Smooth muscle cell (in vitro differentiated cells): ENCODE measurements at regions not wholly inside any gene's neighbourhood (a gene's known extent, or its start where the extent isn't known, plus 50 kb on each side); places are given as distances from the start of the nearest gene placed in this dataset.

Experiments used
- DNase-seq: peaks from one replicate; lab custom pipeline; 2025; ENCODE audit not compliant: unreplicated experiment; lab: John Stamatoyannopoulos, UW
- H2AFZ ChIP-seq: fragments of 200-600 bp; sonication (generic); 2 replicates; pipeline ENCODE4 v1.6.0; 2016; ENCODE audit warnings: antibody characterized with exemption, low read depth, mild to moderate bottlenecking
- H3F3A ChIP-seq: fragments of 200-600 bp; sonication (generic); 2 replicates; pipeline ENCODE4 v1.6.0; 2017; ENCODE audit warnings: antibody characterized with exemption, low read depth
- H3K27ac ChIP-seq: fragments of 200-600 bp; sonication (generic); 2 replicates; pipeline ENCODE4 v1.5.1; 2016; ENCODE audit warnings: low read depth, mild to moderate bottlenecking
- H3K27me3 ChIP-seq: fragments of 200-600 bp; sonication (generic); 2 replicates; pipeline ENCODE4 v1.6.1; 2016; ENCODE audit warnings: low read depth, mild to moderate bottlenecking
- H3K36me3 ChIP-seq: fragments of 200-600 bp; sonication (generic); 2 replicates; pipeline ENCODE4 v1.5.1; 2016; ENCODE audit warnings: low read depth
- H3K4me1 ChIP-seq: fragments of 200-600 bp; sonication (generic); 2 replicates; pipeline ENCODE4 v1.5.1; 2016; ENCODE audit warnings: low read depth
- H3K4me2 ChIP-seq: fragments of 200-600 bp; sonication (generic); 2 replicates; pipeline ENCODE4 v1.6.0; 2016; ENCODE audit warnings: mild to moderate bottlenecking
- H3K4me3 ChIP-seq: fragments of 200-600 bp; sonication (generic); 2 replicates; pipeline ENCODE4 v1.5.1; 2016; ENCODE audit warnings: mild to moderate bottlenecking
- H3K79me2 ChIP-seq: fragments of 200-600 bp; sonication (generic); 2 replicates; pipeline ENCODE4 v1.6.0; 2016; ENCODE audit warnings: low read depth, mild to moderate bottlenecking
- H3K9ac ChIP-seq: fragments of 200-600 bp; sonication (generic); 2 replicates; pipeline ENCODE4 v1.6.0; 2016; ENCODE audit warnings: low read depth
- H3K9me3 ChIP-seq: fragments of 200-600 bp; sonication (generic); replicated peaks from 2 replicates; pipeline ENCODE4 v1.5.1; 2016; ENCODE audit warnings: low read depth
- H4K20me1 ChIP-seq: fragments of 200-600 bp; sonication (generic); 2 replicates; pipeline ENCODE4 v1.6.0; 2016; ENCODE audit warnings: low read depth
- WGBS: methylation state at CpG from one replicate; pipeline ENCODE4 v1.1.7; 2016; ENCODE audit warnings: low lambda C conversion rate; 5-methylcytosine and 5-hydroxymethylcytosine counted together
- TF ChIP-seq, protein P1 (sequence below): fragments of 200-600 bp; sonication (generic); IDR thresholded peaks from 2 replicates; pipeline ENCODE4 v1.5.1; 2017; ENCODE audit warnings: borderline replicate concordance, mild to moderate bottlenecking, antibody characterized with exemption; ENCODE audit not compliant: insufficient read depth, poor library complexity, severe bottlenecking

DNA sequence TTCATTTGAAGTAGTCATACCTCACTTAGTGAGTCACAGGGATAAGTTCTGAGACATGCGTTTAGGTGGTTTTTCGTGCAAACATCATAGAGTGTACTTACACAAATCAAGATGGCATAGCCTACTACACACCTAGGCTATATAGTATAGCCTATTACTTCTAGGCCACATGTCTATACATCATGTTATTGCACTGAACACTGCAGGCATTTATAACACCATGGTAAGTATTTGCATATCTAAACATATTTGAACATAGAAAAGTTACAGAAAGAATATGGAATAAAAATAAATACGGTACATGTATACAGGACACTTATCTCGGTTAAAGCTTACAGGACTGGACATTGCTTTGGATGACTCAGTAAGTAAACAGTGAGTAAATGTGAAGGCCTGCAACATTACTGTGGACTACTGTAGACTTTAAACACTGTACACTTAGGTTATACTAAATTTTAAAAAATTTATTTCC lies 670.6 kb downstream of the SLC16A7 start:
- Histone ChIP-seq H3K4me2 (peak overlapping the region; percentile 50), H3K9me3 (no peaks in the 10 kb centered on the region), H2AFZ (no peak overlapping the region), H3K79me2 (no peaks in the 10 kb centered on the region), H4K20me1 (no peaks in the 10 kb centered on the region), H3K9ac (peak overlapping the region; percentile 61), H3F3A (no peaks in the 10 kb centered on the region), H3K4me3 (no peak overlapping the region), H3K27ac (peak overlapping the region; percentile 85), H3K4me1 (peaks cover 11% of the 10 kb centered on the region), H3K36me3 (no peaks in the 10 kb centered on the region), H3K27me3 (no peaks in the 10 kb centered on the region)
- WGBS: 19% methylated on average over 4 of the region's 4 CpGs
- TF ChIP-seq, protein P1, sequence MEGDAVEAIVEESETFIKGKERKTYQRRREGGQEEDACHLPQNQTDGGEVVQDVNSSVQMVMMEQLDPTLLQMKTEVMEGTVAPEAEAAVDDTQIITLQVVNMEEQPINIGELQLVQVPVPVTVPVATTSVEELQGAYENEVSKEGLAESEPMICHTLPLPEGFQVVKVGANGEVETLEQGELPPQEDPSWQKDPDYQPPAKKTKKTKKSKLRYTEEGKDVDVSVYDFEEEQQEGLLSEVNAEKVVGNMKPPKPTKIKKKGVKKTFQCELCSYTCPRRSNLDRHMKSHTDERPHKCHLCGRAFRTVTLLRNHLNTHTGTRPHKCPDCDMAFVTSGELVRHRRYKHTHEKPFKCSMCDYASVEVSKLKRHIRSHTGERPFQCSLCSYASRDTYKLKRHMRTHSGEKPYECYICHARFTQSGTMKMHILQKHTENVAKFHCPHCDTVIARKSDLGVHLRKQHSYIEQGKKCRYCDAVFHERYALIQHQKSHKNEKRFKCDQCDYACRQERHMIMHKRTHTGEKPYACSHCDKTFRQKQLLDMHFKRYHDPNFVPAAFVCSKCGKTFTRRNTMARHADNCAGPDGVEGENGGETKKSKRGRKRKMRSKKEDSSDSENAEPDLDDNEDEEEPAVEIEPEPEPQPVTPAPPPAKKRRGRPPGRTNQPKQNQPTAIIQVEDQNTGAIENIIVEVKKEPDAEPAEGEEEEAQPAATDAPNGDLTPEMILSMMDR: no peak
- DNase-seq: no peak

DNA sequence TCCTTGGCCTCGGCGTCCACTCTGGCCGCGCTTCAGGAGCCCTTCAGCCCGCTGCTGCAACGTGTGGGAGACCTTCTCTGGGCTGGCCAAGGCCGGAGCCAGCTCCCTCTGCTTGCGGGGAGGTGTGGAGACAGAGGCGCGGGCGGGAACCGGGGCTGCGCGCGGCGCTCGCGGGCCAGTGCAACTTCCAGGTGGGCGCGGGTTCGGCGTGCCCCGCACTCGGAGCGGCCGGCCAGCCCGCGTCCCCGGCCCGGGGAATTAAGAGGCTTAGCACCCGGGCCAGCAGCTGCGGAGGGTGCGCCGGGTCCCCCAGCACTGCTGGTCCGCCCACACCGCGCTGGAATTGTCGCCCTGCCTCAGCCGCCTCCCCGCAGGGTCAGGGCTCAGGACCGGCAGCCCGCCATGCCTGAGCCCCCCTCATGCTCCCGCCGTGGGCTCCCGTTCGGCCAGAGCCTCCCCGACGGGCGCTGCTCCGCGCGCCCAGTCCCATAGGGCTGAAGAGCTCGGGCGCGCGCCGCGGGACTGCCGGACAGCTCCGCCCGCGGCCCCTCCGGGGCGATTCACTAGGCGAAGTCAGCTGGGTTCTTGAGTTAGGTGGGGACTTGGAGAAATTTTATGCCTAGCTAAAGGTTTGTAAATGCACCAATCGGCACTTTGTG lies 673.9 kb downstream of the SLC16A7 start:
- peaks cover 8% of the 10 kb centered on the region for H3K4me1 ChIP-seq
- H3K4me2 ChIP-seq: no peak overlapping the region
- H3K4me3 ChIP-seq: no peak overlapping the region
- no peaks in the 10 kb centered on the region for H4K20me1 ChIP-seq
- H3K9me3 ChIP-seq: no peaks in the 10 kb centered on the region
- H3K36me3 ChIP-seq: no peaks in the 10 kb centered on the region
- H2AFZ ChIP-seq: no peak overlapping the region
- H3K79me2 ChIP-seq: no peaks in the 10 kb centered on the region
- no peaks in the 10 kb centered on the region for H3K27me3 ChIP-seq
- no peaks in the 10 kb centered on the region for H3F3A ChIP-seq
- H3K9ac ChIP-seq: no peak overlapping the region
- TF ChIP-seq, protein P1: no peak
- no peak overlapping the region for H3K27ac ChIP-seq
- no peak for DNase-seq
- over 99% methylated on average over 64 of the region's 66 CpGs for WGBS

DNA sequence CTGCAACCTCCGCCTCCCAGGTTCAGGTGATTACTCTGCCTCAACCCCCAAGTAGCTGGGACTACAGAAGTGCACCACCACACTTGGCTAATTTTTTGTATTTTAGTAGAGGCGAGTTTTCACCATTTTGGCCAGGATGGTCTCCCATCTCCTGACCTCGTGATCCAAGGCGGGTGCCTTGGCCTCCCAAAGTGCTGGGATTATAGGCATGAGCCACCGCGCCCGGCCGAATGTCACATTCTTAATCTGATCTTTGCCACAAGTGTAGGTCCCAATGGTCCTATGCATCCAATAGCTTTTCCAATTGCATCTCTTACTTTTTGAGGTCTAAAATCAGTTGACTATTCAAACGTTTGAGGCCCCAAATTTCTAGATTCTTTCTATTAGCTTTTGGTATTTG lies 676.0 kb downstream of the SLC16A7 start:
- 88% methylated on average over 9 of the region's 9 CpGs for WGBS
- no peak for DNase-seq
- Histone ChIP-seq H3K79me2 (no peaks in the 10 kb centered on the region), H3K4me3 (no peak overlapping the region), H3K9ac (no peak overlapping the region), H3K36me3 (no peaks in the 10 kb centered on the region), H3K27ac (no peak overlapping the region), H3K4me1 (peaks cover 4% of the 10 kb centered on the region), H4K20me1 (no peaks in the 10 kb centered on the region), H3K4me2 (no peak overlapping the region), H3K27me3 (no peaks in the 10 kb centered on the region), H2AFZ (no peak overlapping the region), H3K9me3 (no peaks in the 10 kb centered on the region), H3F3A (no peaks in the 10 kb centered on the region)
- TF ChIP-seq, protein P1: no peak

DNA sequence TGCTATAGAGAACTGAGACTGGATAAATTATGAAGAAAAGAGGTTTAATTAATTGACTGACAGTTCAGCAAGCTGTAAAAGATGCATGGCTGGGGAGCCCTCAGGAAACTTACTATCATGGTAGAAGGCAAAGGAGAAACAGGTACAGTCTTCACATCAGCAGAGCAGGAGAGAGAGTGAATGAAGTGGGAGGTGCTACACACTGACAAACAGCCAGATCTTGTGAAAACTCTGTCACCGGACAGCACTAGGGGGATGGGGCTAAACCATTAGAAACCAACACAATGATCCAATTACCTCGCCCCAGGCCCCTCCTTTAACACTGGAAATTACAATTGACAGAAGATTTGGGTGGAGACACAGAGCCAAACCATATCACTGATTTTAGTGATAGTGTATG lies 682.4 kb downstream of the SLC16A7 start:
- Histone ChIP-seq H3K27me3 (no peaks in the 10 kb centered on the region), H3K79me2 (no peaks in the 10 kb centered on the region), H2AFZ (no peak overlapping the region), H4K20me1 (no peaks in the 10 kb centered on the region), H3K4me1 (no peaks in the 10 kb centered on the region), H3F3A (no peaks in the 10 kb centered on the region), H3K9ac (no peak overlapping the region), H3K4me2 (no peak overlapping the region), H3K4me3 (no peak overlapping the region), H3K9me3 (no peaks in the 10 kb centered on the region), H3K27ac (no peak overlapping the region), H3K36me3 (no peaks in the 10 kb centered on the region)
- DNase-seq: no peak
- TF ChIP-seq, protein P1: no peak
- WGBS: 69% methylated on average over 2 of the region's 2 CpGs
